NK-92 treated with Interleukin-12 subunit alpha and Interleukin-12 subunit beta, amount 100 ng/mL, for 24 hours (cell line): ENCODE measurements at regions not wholly inside any gene's neighbourhood (a gene's known extent, or its start where the extent isn't known, plus 50 kb on each side); places are given as distances from the start of the nearest gene placed in this dataset.
A peak's percentile ranks its signal among the peaks of the same experiment; 100 is the strongest.
"Not testable (repeated sequence)": the region's sequence is repeated elsewhere in the genome, so short reads cannot be mapped to it uniquely, and the experiment has no call there.

Source experiments
- DNase-seq: peaks from one replicate; lab custom pipeline; 2025; lab: John Stamatoyannopoulos, UW

GRCh38 chr7:21317966-21318915 is 109.6 kb upstream of the SP4 start:
- DNase-seq = no peak

- no peak for DNase-seq
These were observed 109.0 kb upstream of the SP4 start for GRCh38 chr7:21318916-21319270.

- no peak for DNase-seq
These were observed 101.6 kb upstream of the SP4 start for GRCh38 chr7:21326241-21326640.

- DNase-seq = no peak
These were observed 101.0 kb upstream of the SP4 start for GRCh38 chr7:21326921-21327320.

- DNase-seq = no peak
These were observed 100.2 kb upstream of the SP4 start for GRCh38 chr7:21327422-21328409.

- DNase-seq = no peak
These were observed 97.3 kb upstream of the SP4 start for GRCh38 chr7:21330462-21331178.

- DNase-seq = no peak
These were observed 93.0 kb upstream of the SP4 start for GRCh38 chr7:21334906-21335305.

GRCh38 chr7:21336743-21337142 is 91.1 kb upstream of the SP4 start:
- DNase-seq = no peak

GRCh38 chr7:21338728-21339164 is 89.1 kb upstream of the SP4 start:
- DNase-seq = peak; percentile 36

GRCh38 chr7:21344900-21345299 is 83.0 kb upstream of the SP4 start:
- not testable (repeated sequence) for DNase-seq

GRCh38 chr7:21345361-21345760 is 82.5 kb upstream of the SP4 start:
- DNase-seq = no peak

GRCh38 chr7:21346297-21346696 is 81.6 kb upstream of the SP4 start:
- DNase-seq = no peak

- DNase-seq = no peak
These were observed 75.1 kb upstream of the SP4 start for GRCh38 chr7:21352540-21353387.

- no peak for DNase-seq
These were observed 74.5 kb upstream of the SP4 start for GRCh38 chr7:21353388-21353780.

- no peak for DNase-seq
These were observed 73.6 kb upstream of the SP4 start for GRCh38 chr7:21354284-21354683.

GRCh38 chr7:21355406-21355874 is 72.4 kb upstream of the SP4 start:
- peak; percentile 40 for DNase-seq

- no peak for DNase-seq
These were observed 71.3 kb upstream of the SP4 start for GRCh38 chr7:21356616-21357015.

GRCh38 chr7:21357151-21358097 is 70.5 kb upstream of the SP4 start:
- DNase-seq = no peak

- no peak for DNase-seq
These were observed 69.2 kb upstream of the SP4 start for GRCh38 chr7:21358648-21359047.

- DNase-seq = no peak
These were observed 68.7 kb upstream of the SP4 start for GRCh38 chr7:21359163-21359562.
